ENCODE measurements at regions not wholly inside any gene's neighbourhood (a gene's known extent, or its start where the extent isn't known, plus 50 kb on each side); places are given as distances from the start of the nearest gene placed in this dataset.

GRCh38 chr13:48595431-48596429 is 58.0 kb upstream of the CYSLTR2 start:
- TF ChIP-seq CTCF (IDR thresholded peaks at IDR 0.05), result peak; percentile 56 to 88 (median 74)
- no peak for TF ChIP-seq POLR2A (IDR thresholded peaks at IDR 0.05)
- no peak for TF ChIP-seq EP300 (IDR thresholded peaks at IDR 0.05)

Measured in ovary (tissue), 3 donors.